ENCODE measurements at regions not wholly inside any gene's neighbourhood (a gene's known extent, or its start where the extent isn't known, plus 50 kb on each side); places are given as distances from the start of the nearest gene placed in this dataset.

DNA sequence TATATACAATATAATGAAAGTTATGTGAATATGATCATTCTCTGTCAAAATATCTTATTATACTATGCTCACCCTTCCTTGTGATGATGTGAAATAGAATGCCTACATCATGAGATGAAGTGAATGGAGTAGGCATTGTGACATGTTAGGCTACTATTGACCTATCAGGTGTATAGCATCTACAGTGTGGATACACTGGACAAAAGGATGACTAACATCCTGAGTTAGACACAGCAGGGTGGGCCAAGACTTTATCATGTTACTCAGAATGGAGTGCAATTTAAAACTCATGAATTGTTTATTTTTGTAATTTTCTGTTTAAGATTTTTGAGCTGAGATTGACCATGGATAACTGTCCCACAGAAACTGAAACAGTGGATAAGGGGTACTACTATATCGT lies 53.4 kb upstream of the NAV3 start:
- no peak for DNase-seq

DNA sequence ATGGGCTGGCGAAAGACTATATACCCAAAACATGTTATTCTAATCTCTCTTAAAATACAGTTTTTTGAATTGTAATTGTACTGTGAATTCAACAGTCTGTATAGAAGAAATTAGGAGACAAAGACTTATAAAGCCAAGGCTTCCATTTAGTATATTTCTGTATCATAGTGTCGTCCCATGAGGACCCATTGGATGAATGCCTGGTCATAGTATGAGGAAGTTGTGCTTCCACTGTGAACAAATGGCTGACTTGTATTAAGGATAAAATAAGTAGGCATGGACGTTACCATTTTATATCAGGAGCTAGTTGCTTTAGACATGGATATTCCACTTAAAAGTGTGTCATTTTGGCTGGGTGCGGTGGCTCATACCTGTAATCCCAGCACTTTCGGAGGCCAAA lies 55.9 kb upstream of the NAV3 start:
- no peak for DNase-seq

DNA sequence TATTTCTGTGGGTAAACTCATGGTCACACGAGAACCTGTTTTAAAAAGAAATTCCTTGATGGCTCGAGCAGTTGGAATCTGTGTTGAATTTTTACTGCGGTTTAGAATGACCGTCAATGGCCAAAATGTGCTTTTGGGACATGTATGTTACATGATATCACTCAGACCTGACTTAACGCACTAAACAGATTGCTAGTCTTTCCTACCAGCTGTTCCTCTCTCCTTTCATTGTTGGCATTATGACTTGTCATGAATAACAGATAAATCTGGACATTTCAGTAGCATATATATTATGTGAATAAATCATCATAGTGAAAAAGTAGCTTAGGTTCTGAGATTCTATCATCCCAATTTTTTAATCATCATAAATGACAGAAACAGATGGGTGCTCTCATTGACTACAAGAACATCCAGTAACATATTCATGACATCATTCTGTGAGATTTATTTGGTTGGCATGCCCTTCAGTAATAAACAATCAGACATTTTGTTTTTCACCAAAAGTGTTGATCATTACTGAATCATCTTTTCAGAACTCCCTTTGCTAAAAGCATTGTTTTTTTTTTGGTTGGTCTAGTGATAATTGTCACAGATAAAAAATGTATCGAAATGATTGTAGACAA lies 57.9 kb upstream of the NAV3 start:
- no peak for DNase-seq

DNA sequence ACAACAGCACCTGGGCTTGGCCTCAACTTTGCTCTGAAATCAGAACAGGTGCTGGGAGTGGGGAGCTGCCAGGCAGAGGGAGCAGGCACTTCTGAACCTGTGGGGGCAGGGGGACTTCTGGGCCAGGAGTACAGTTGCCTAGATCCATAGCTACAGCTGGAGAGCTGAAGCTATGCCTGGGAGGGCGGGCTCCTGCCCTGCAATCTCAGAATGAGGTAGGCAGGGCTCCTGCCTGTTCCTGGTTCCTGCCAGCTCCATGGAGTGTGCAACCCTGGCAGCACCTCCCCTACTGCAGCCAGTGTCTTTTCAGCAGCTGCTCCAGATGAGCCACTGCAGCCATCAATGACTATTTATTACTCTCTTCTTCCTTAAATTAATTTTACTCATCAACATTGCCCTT lies 62.1 kb upstream of the NAV3 start:
- no peak for DNase-seq

DNA sequence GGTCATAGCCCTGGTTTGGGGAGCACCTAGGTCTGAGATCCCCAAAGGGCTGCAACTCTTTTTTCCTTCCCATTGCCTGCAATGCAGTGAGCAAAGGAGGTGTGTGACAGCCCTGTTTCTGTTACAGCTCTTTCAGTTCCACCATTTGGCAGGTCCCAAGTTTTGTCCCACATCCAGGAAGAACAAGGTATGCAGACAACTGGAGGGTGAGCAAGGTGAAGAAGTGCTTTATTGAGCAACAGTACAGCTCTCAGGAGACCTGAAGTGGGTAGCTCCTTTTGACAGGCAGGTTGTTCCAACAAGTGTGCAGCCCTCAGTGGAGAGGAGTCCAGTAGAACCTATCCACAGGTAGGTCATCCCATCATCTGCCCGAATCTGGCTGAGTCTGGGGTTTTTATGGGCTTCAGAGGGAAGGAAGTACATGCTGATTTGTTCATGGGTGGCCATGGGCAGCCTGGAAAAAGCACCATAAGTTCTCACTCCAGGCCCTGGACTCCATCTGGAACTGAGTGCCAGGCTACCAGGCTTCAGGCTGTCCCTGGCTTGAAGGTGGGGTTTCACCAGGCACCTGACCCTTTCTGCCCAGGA lies 62.8 kb upstream of the NAV3 start:
- DNase-seq: no peak

DNA sequence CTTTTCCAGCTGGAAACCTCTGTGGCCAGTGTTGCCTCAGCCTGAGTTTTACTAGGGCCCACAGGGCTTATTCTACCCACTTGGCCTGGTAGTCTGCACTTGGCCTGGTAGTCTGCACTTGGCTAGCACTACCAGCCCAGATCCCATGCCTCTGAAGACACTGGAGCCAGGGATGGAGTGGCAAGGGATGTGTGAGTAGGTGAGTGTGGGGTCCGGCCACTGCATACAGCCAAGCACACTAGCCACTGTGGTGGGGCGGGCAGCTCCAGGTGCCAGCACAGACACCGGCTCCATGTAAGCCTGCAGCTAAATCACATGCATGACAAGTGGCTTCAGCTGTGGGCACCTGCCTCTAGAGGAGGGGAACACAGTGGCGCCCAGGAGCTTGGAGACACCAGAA lies 63.4 kb upstream of the NAV3 start:
- no peak for DNase-seq

DNA sequence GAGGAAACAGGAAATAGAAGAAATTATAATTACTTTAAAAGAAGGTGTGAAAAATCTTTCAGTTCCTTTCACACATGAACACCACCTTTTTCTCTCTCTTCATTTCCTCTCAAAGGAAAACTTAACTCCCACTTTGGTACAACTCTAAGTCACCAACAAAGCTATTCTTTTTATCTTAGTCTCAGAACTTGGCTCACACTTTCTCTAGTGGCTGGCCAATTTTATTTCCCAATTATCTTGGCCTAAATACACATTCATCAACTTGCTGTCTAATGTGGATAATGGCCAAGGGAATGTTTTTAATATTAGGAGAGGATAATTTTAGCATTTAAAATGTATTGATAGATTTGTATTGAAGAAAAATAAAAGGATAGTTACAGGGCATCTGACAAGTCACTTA lies 64.5 kb upstream of the NAV3 start:
- DNase-seq: no peak

DNA sequence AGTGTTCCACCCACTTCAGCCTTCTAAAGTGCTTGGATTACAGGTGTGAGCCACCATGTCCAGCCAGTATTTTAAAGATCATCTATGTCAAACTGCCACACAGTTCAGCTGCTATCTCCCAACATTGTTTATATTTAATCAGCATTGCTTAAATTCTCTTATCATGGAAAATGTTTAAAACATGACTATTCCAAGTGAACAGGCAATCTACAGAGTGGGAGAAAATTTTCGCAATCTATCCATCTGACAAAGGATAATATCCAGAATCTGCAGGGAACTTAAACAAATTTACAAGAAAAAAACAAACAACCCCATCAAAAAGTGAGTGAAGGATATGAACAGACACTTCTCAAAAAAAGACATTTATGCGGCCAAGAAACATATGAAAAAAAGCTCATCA lies 69.4 kb upstream of the NAV3 start:
- DNase-seq: no peak

DNA sequence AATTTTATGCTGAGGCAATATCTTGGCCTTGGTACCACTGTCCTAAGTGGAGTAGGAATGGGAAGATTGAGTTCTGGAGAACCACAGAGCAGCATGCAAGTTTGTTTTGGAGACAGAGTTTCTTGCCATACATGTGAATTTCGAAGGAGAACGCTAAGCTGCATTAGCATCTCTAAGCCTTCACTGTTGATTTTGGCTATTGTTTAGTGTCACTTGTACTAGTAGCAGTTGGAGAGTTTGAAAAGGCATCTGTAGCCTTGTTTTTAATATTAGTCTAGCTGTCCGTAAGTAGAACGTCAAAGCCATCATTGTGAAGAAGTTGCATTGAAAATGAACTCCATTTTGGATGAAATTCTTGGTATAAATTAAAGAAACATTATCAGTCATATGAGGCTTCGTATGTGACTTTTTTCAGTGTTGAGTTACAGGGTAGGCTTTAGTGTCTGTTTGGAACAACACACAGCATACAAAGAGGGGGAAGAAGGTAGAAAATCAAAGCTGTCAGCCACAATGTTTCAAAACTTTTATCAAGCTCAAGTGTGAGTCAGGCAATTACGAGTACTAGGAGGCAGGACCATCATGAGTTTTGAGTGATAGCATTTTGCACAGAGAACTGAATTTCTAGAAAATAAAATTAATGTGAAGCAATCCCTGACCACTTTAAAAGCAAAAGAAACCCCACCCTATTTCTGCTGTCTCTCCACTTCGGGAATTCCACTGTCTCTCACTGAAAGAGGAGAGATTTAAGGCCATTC lies 70.2 kb upstream of the NAV3 start:
- no peak for DNase-seq

DNA sequence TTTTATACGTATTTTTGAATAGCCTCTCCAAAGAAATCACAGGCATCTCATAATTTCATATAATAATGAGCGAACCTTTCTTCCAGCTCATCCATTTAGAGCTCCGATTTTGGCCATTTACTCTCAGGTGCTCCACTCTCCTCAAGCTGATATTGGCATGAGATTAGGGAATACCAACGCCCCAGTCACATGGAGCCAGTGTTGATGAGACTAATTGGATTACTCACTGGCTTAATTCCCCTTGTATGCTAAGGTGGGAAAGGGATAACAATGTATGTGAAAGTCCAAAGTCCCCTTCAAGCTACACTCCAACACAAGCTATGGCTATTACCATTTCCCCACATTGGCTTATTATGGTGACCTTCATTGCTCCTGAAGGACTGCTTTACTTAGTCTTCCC lies 76.6 kb upstream of the NAV3 start:
- no peak for DNase-seq

DNA sequence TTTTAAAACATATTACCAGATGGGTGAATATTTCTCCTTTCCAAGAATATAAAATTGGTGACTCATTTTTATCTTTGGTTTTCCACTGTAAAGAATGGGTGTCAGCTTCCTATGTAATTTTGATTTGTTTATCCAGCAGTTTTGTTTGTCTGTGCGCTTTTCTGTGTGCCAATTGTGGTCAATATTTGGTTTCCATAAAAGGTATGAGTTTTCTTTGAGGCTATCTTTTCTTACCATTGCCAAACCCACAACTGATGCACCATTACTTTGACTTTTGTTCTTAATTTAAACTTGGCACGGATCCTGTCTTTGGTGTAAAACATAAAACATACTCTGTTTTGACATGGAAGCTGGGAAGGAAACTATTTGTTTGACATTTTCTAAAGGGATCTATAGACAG lies 78.8 kb upstream of the NAV3 start:
- no peak for DNase-seq

DNA sequence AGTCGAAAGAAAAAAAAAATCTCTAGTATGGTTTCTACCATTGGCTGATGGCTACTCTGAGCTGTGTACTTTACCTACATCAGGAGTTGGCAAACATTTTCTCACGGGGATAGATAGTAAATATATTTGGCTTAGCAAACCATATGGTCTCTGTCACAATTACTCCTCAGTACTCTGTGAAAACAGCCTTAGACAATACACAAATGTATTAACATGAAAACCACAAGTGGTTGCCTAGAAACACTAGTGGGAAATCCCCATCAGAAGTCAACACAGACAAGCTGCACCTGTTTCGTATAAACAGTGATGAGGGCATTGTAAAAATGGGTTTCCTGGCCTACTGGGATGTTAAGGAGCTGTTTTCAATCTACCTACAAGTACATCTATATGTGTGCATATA lies 84.6 kb upstream of the NAV3 start:
- DNase-seq: peak; percentile 2

DNA sequence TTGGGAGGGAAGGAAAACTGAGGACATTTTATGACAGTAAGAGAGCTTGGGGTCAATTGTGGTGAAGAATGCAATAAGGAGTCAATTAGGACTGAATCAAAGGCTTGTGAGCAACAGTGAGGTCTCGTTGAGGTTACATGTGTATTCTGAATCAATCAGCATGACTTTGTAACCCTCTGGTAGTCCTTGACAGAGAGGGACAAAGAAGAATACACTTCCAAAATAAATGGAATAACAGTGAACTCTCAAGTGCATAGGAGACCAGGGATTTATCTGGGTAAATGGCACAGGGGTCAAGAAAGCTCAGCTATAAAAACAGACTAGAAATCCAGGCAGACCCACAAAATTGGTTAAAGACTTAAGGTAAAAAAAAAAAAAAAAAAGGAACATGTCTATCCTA lies 85.1 kb upstream of the NAV3 start:
- no peak for DNase-seq

DNA sequence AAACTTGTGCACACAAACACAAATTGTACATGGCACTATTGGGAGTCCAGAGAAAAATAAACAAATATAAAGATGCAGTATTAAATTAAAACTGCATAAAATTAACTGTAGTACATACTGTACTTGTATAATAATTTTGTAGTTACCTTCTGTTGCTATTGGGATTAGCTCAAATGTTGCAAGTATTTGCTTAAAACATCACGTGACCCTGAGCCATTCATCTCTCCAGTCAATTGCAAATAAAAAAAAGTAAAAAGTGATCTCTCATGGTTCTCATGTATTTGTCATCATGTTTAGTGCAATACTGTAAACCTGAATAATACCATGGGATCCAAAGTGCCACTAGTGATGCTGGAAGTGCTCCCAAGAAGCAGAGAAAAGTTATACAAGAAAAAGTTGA lies 88.1 kb upstream of the NAV3 start:
- DNase-seq: no peak

DNA sequence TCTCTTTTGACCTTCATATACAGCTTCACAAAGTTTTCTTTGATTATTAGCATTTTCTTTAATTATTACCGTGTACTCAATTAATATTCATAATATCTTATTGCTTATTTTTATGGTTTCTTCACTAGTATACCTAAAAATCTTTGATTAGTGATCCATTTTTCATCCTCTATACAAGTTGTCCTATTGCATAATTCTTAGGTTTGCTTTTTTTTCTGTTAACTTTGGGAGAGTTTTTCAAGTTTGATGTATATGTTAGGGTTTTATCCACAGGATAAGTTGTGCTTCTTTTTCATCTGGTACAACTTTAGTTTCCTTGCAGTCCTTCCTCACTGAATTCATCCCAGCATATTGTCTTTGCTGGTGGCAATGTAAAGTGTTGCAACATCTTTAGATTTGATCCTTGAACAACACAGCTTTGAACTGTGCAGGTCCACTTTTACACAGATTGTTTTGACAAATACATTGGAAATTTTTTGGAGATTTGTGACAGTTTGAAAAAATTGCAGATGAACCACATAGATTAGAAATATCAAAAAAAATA lies 88.6 kb upstream of the NAV3 start:
- no peak for DNase-seq

DNA sequence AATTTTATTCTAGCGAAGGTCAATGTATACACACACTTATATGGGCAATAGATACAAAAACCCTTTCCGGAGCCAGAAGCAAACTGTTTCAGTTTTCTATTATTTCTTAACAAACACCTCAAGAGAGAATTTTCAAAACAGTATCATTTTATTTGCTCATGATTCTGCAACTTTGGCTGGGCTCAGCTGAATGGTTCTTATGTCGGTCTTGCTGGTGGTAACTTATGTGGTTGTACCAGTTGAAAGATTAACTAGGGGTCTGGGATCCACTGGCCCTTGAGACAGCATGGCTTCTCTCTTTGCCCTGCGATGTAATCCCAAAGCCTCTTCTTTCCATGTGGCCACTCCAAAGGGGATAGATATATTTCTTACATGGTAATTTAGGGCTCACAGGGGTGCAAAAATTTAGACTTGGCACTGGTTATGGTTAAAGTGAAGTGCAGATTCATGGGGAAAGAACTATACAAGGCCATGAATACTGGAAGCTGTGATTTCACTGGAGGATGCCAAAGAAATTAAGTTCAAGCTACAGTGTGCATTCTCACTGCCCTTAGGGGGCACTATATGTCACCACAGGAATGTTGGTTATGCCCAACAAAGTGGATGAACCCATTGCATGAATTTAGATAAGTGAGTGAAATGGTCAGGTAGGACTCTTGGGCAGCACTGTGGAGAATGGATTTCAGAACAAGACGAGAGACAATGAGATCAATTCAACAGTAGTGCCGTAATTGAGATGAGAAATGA lies 94.3 kb upstream of the NAV3 start:
- DNase-seq: no peak

DNA sequence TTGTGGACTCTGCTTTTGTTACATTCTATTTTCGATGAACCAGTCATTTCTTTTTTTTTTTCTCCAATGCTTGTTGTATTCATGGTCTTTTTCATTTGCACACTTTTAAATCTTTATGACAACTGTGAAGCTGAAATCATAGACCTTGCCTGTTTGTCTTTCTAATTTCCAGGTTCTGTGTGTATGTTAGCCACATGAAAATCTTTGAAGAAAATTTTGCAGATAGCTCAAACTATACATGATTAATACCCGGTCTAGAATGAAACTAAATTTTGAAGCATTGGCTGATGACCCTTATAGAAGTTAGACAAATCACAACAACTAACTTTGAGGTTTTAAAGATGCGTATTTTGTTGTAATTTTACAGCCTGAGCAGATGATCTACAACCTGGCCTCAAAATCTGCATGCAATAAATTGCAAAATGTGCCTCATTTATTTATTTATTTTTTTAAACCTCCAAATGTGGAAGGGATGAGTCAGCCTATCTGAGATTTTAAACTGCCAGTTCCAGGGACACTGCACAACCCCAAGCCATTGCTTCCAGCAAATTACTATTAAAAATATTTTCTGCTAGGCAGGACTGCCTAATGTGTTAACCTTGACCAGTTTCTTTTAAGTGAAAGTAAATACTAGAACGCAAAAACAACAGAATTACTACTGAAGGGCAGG lies 96.3 kb upstream of the NAV3 start:
- DNase-seq: no peak

DNA sequence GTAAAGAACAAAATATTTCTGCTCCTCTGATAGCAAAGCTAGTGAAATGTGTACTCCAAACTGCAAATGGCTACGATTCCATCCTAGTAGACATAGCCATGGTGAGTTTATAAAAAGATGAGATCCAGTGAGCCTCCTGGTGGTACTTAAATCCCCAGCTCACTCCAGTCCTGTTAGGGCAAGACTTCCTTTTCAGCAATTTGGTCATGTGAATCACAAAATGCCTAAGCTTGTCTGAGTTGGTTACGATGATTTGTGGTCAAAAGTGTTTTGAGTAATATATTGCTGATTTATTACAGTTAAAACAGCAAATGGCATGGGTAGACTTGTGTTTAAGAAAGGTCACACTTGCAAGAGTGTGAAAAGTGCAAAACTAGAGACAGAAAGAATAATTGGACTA lies 102.7 kb upstream of the NAV3 start:
- DNase-seq: no peak

DNA sequence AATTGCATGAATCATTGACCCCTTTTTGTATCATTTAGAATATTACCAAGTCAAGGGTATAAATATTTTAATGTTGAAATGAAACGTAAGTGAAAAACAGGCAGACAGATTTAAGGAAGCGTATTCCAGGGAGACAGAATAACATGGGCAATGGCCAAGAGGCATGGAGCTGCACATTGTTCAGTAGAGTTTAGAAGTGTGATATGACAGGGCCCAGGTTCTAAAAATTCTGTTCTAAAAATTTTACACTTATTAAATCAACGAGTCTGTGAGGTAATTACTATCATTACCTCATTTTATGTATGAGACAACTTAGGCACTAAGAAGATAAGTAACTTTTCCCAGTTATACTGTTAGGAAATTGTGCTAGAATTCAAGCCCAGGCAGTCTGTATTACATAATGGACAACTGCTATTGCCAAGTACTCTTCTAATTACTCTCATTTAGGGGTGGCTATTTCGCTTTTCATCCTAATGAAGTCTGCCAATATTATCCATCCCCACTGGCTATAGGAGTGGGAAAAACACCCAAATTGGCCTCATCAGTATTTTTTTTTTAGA lies 103.2 kb upstream of the NAV3 start:
- DNase-seq: no peak

DNA sequence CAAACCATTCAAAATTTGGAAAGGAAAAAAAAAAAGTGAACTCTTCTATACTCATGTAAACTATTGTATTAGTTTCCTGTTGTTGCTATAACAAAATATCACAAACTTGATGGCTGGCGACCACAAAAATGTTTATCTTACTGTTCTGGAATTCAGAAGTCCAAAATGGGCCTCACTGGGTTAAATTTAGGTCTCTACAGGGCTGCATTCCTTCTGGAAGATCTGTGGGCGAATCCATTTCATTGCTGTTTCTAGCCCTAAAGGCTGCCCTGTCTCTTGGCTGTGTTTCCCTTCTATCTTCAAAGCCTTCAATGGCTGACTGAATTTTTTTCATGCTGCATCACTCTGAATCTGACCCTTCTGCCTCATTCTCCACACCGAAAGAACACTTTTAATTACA lies 105.1 kb upstream of the NAV3 start:
- DNase-seq: no peak

DNA sequence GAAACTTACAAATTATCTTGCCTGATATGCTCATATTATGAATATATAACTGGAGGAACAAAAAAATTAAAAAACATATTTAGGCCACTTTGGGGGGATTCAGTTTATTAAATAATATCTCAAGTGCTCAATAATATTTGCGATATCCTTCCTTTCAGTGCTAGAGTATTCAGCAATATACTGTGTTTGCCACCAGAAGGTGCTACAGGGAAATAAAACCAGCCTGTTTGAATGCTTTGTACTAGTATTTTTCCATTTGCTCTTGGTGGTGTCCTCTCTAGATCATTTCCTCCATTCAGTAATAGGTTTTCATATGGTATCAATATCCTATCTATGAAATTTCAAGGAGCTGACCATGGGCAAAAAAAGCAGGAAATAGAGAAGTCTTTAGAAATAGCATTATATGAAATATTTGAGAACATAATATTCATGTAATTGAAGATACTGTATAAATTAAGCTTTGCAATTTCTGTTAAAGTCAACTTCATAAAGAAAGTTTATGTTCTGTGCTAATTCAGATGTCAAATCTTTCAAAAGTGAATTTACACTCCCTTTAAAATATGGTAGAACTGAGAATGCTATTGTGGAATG lies 106.2 kb upstream of the NAV3 start:
- DNase-seq: no peak

DNA sequence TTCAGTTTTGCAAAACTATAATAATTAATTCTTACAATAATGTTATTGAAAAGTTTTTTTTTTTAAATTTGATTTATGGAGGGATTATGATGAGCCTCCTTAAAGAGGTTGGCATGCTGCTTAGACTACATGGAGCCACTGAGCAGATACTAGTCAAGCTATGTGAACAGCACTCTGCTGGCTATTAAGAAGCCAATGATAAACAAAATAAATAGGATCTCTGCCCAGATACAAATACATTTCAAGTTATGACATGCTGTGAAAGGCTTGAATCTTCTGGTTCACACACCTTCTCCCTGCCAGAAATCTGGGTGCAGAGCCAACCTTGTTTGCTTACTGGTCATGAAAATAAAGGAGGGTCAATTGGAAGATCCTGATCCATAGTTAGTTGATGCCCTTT lies 107.4 kb upstream of the NAV3 start:
- no peak for DNase-seq
